ENCODE measurements at regions not wholly inside any gene's neighbourhood (a gene's known extent, or its start where the extent isn't known, plus 50 kb on each side); places are given as distances from the start of the nearest gene placed in this dataset.

DNA sequence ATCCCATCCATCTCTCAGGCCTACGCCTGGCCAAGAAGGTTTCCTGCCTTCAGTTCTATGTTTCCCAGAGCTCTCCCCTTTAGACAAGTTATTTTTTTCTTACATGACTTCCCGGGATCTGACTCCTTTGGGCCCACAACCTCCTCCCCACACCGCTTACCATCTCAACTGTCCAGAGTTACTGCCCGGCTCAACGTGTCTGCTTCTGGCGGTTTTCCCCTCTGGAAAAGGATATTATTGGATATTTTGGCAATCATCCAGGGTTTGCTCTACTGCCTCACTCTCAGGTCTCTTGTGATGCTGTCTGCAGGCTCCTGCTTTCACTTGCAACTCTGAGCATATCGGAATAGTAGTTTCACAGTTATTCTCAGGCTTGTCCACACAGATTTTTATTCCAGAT, 318.2 kb upstream of the CAMK1G start:
- H3K27me3 ChIP-seq (ENCODE audit: control insufficient read depth, insufficient read depth, low read length), result no peaks in the 10 kb centered on the region
- no peaks in the 10 kb centered on the region for H3K36me3 ChIP-seq (ENCODE audit: control insufficient read depth, insufficient read depth, low read length)
- DNase-seq (ENCODE audit: low read depth), result no peak
- TF ChIP-seq, protein P1, sequence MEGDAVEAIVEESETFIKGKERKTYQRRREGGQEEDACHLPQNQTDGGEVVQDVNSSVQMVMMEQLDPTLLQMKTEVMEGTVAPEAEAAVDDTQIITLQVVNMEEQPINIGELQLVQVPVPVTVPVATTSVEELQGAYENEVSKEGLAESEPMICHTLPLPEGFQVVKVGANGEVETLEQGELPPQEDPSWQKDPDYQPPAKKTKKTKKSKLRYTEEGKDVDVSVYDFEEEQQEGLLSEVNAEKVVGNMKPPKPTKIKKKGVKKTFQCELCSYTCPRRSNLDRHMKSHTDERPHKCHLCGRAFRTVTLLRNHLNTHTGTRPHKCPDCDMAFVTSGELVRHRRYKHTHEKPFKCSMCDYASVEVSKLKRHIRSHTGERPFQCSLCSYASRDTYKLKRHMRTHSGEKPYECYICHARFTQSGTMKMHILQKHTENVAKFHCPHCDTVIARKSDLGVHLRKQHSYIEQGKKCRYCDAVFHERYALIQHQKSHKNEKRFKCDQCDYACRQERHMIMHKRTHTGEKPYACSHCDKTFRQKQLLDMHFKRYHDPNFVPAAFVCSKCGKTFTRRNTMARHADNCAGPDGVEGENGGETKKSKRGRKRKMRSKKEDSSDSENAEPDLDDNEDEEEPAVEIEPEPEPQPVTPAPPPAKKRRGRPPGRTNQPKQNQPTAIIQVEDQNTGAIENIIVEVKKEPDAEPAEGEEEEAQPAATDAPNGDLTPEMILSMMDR (IDR thresholded peaks at IDR 0.05; ENCODE audit: insufficient read depth, low read length, poor library complexity, severe bottlenecking), result no peak
- no peak overlapping the region for H3K4me3 ChIP-seq (ENCODE audit: low read depth, low read length)

DNA sequence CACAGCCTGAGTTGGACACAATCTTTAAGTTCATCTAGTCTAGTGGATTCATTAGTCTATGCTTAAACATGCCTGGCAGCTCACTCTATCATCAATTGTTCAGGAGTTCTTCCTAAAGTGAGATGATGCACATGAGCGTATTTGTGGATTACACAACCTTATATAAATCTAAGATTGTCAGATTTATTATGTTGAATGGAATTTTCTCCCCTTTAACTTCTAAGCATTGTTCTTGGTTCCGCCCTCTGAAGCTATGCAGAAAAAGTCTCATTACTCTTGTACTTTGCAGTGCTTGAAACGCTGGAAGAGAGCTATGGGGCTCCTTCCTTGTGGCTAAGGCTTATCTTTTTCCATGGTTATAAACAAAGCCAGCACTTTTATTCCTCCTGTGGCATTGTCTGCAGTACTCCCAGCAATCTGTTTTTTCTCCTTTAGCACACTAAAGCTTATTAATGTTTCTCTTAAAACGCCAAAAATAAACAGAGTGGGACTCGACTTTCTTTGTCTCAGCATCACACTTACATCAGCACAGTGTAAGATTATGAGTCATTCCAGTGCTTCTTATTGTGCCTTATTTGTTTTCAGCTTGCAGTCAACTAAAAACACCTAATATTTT, 316.8 kb upstream of the CAMK1G start:
- H3K27me3 ChIP-seq (ENCODE audit: control insufficient read depth, insufficient read depth, low read length), result no peaks in the 10 kb centered on the region
- no peaks in the 10 kb centered on the region for H3K36me3 ChIP-seq (ENCODE audit: control insufficient read depth, insufficient read depth, low read length)
- TF ChIP-seq, protein P1 (IDR thresholded peaks at IDR 0.05; ENCODE audit: insufficient read depth, low read length, poor library complexity, severe bottlenecking), result no peak
- DNase-seq (ENCODE audit: low read depth), result no peak
- no peak overlapping the region for H3K4me3 ChIP-seq (ENCODE audit: low read depth, low read length)

DNA sequence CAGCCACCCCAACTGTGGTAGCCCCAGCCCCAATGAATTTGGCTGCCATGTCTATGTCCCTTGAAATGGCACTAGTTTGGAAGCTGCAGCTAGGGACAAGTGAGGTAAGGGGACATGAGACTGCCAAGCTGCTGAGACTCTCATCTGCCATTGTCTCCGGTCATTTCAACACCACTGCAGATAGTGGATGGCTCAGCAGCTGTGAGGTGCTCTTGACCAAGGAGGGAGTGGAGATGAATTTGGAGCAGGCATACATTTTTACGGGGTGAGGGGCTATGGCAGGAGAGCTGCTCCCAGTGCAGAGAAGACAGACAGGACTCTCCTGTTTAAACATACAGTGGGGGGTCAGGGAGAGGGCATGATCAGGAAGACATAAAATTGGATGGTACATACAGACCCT, 315.5 kb upstream of the CAMK1G start:
- TF ChIP-seq, protein P1 (IDR thresholded peaks at IDR 0.05; ENCODE audit: insufficient read depth, low read length, poor library complexity, severe bottlenecking), result no peak
- no peak for DNase-seq (ENCODE audit: low read depth)
- H3K36me3 ChIP-seq (ENCODE audit: control insufficient read depth, insufficient read depth, low read length), result no peaks in the 10 kb centered on the region
- H3K27me3 ChIP-seq (ENCODE audit: control insufficient read depth, insufficient read depth, low read length), result no peaks in the 10 kb centered on the region
- no peak overlapping the region for H3K4me3 ChIP-seq (ENCODE audit: low read depth, low read length)

DNA sequence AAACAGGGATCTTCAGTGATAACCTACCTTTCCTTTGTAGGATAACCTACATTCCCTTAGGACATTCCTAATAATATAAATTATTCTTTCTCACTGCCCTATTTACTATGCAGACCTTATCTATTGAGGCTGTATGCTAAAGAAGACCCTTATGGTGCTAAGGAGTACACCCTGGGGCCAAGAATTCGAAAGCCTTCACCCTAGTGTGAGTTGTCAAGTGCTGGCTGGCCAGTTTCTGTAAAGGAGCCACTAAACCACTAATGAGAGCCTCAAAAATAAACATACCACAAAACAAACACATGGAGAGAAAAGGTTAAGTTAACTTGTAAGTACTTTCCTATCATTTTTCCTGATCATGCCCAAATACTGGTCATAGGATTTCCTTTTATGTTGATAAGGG, 315.0 kb upstream of the CAMK1G start:
- Histone ChIP-seq H3K4me3 (ENCODE audit: low read depth, low read length) (no peak overlapping the region), H3K27me3 (ENCODE audit: control insufficient read depth, insufficient read depth, low read length) (no peaks in the 10 kb centered on the region), H3K36me3 (ENCODE audit: control insufficient read depth, insufficient read depth, low read length) (no peaks in the 10 kb centered on the region)
- no peak for DNase-seq (ENCODE audit: low read depth)
- TF ChIP-seq, protein P1 (IDR thresholded peaks at IDR 0.05; ENCODE audit: insufficient read depth, low read length, poor library complexity, severe bottlenecking), result no peak

DNA sequence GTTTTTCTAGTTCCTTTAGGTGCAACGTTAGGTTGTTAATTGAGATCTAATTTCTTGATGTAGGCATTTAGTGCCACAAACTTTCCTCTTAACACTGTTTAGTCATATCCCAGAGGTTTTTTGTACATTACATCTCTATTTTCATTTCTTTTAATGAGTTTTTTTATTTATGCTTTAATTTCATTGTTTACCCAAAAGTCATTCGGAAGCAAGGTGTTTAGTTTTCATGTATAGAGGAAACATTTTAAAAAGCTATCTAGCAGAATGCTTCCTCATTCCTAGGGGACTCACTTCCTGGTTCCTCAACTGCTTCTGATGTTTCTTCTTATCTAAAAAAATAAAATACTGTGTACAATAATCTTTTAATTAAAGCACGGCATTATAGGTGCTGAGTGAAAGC, 307.2 kb upstream of the CAMK1G start:
- TF ChIP-seq, protein P1 (IDR thresholded peaks at IDR 0.05; ENCODE audit: insufficient read depth, low read length, poor library complexity, severe bottlenecking), result no peak
- Histone ChIP-seq H3K27me3 (ENCODE audit: control insufficient read depth, insufficient read depth, low read length) (no peaks in the 10 kb centered on the region), H3K4me3 (ENCODE audit: low read depth, low read length) (no peak overlapping the region), H3K36me3 (ENCODE audit: control insufficient read depth, insufficient read depth, low read length) (no peaks in the 10 kb centered on the region)
- DNase-seq (ENCODE audit: low read depth), result no peak

DNA sequence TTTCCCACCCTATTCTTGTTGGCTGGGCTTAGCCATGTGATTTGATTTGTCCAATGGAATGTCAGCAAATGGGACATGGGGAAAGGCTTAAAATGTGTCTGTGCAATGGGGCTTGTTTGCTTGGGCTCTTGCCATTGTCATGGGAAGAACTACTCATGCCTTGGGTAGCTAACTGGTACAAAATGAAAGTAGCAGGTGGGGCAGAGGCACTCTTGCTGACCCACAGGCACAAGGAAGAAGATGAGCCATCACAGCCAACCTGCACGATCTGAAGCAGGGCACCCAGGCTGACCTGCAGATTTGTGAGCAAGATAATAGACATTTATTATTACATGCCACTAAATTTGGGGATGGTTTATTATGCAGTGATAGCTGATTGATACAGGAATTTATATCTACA, 305.9 kb upstream of the CAMK1G start:
- H3K27me3 ChIP-seq (ENCODE audit: control insufficient read depth, insufficient read depth, low read length), result no peaks in the 10 kb centered on the region
- H3K36me3 ChIP-seq (ENCODE audit: control insufficient read depth, insufficient read depth, low read length), result no peaks in the 10 kb centered on the region
- H3K4me3 ChIP-seq (ENCODE audit: low read depth, low read length), result no peak overlapping the region
- TF ChIP-seq, protein P1 (IDR thresholded peaks at IDR 0.05; ENCODE audit: insufficient read depth, low read length, poor library complexity, severe bottlenecking), result no peak
- DNase-seq (ENCODE audit: low read depth), result no peak
